GM12878 (cell line): ENCODE measurements at regions not wholly inside any gene's neighbourhood (a gene's known extent, or its start where the extent isn't known, plus 50 kb on each side); places are given as distances from the start of the nearest gene placed in this dataset.

Experiments used
- ATAC-seq: fragments of 200-7000 bp; cut with Tn5 transposase; 3 replicates; pipeline ENCODE4 v1.9.1; 2020; ENCODE audit warnings: mild to moderate bottlenecking, moderate library complexity
- BruUV-seq: library from RNA; stranded (reverse); fragments of 400-500 nt; replicated peaks from 2 replicates; lab custom pipeline; 2021; lab: Mats Ljungman, UMichigan
- CTCF ChIA-PET: fragments of 300-600 bp; sonication (Branson Sonifier 250); formaldehyde crosslinking; extraction: SDS; loops from one replicate; lab custom pipeline; 2021; ENCODE audit warnings: inconsistent platforms; lab: Yijun Ruan, JAX
- POLR2A ChIA-PET: fragments of 350-600 bp; formaldehyde crosslinking; extraction: SDS; loops from one replicate; lab custom pipeline; 2021; ENCODE audit warnings: inconsistent platforms; lab: Charles Lee
- RAD21 ChIA-PET: fragments of 300-600 bp; sonication (Branson Sonifier 250); formaldehyde crosslinking; loops from one replicate; lab custom pipeline; 2023; ENCODE audit warnings: antibody characterized with exemption; ENCODE audit not compliant: unreplicated experiment; lab: Charles Lee
- SMC1A ChIA-PET: fragments of 300-600 bp; sonication (Branson Sonifier 250); formaldehyde crosslinking; loops from one replicate; lab custom pipeline; 2023; ENCODE audit not compliant: unreplicated experiment, uncharacterized antibody; lab: Charles Lee
- DNase-seq: peaks from one replicate; pipeline ENCODE4 v3.0.0-alpha.2; 2011; ENCODE audit warnings: low read depth, low spot score
- FAIRE-seq: peaks from 3 replicates; lab custom pipeline; 2011; peaks lifted over from hg19 to GRCh38; lab: Jason Lieb, UNC
- H2AFZ ChIP-seq: 2 replicates; pipeline ENCODE4 v1.6.0; 2011; ENCODE audit warnings: low read depth, low read length, control low read depth; ENCODE audit not compliant: control insufficient read depth
- H3K27ac ChIP-seq: 2 replicates; pipeline ENCODE4 v1.5.1; 2011; ENCODE audit warnings: control low read depth; ENCODE audit not compliant: control insufficient read depth, insufficient read depth
- H3K27me3 ChIP-seq, 2 experiments: replicated peaks in 1 of 2; 2 replicates each; pipeline versions ENCODE4 v1.6.0 to v1.6.1; 2011; ENCODE audit warnings: low read length in 1 of 2; ENCODE audit not compliant: control insufficient read depth in 2 of 2, insufficient read depth in 2 of 2
- H3K36me3 ChIP-seq, 2 experiments: 2 replicates each; pipeline ENCODE4 v1.5.1; 2011; ENCODE audit warnings: low read length in 1 of 2; ENCODE audit not compliant: control insufficient read depth in 2 of 2, insufficient read depth in 2 of 2
- H3K4me1 ChIP-seq: 2 replicates; pipeline ENCODE4 v1.6.1; 2011; ENCODE audit warnings: mild to moderate bottlenecking, low read length, moderate library complexity, mixed read lengths; ENCODE audit not compliant: control insufficient read depth, insufficient read depth
- H3K4me2 ChIP-seq: 2 replicates; pipeline ENCODE4 v1.6.0; 2011; ENCODE audit warnings: control low read depth; ENCODE audit not compliant: control insufficient read depth, insufficient read depth
- H3K4me3 ChIP-seq: fragments of 200-600 bp; sonication (generic); 2 replicates; pipeline ENCODE4 v1.5.1; 2016
- H3K79me2 ChIP-seq: 2 replicates; pipeline ENCODE4 v1.6.0; 2011; ENCODE audit warnings: low read length; ENCODE audit not compliant: control insufficient read depth, insufficient read depth
- H3K9ac ChIP-seq: 2 replicates; pipeline ENCODE4 v1.8.0; 2011; ENCODE audit warnings: low read length, control low read depth, mixed read lengths; ENCODE audit not compliant: control insufficient read depth, insufficient read depth
- H3K9me3 ChIP-seq: replicated peaks from 3 replicates; pipeline ENCODE4 v1.5.1; 2011; ENCODE audit warnings: mild to moderate bottlenecking, low read length; ENCODE audit not compliant: control insufficient read depth, insufficient read depth
- H4K20me1 ChIP-seq: 2 replicates; pipeline ENCODE4 v1.6.0; 2011; ENCODE audit not compliant: control insufficient read depth, insufficient read depth
- ATF3 ChIP-seq: IDR thresholded peaks from 2 replicates; pipeline ENCODE4 v1.6.1; 2011; ENCODE audit warnings: low read depth, mild to moderate bottlenecking, low read length, moderate library complexity, borderline replicate concordance; ENCODE audit errors: extremely low read depth
- BCL11A ChIP-seq: IDR thresholded peaks from 2 replicates; pipeline ENCODE4 v1.6.1; 2011; ENCODE audit warnings: low read depth, low read length
- CHD2 ChIP-seq: IDR thresholded peaks from 2 replicates; pipeline ENCODE4 v1.6.1; 2011; ENCODE audit warnings: low read depth, low read length, improper control_type of control experiment, borderline replicate concordance
- CUX1 ChIP-seq: IDR thresholded peaks from 2 replicates; pipeline ENCODE4 v1.6.1; 2012; ENCODE audit warnings: improper control_type of control experiment, low read depth, low read length; ENCODE audit not compliant: insufficient replicate concordance
- DPF2 ChIP-seq: fragments of 450-650 bp; IDR thresholded peaks from 2 replicates; pipeline ENCODE4 v1.6.1; 2017; ENCODE audit warnings: mild to moderate bottlenecking
- ETV6 ChIP-seq, 2 experiments: fragments of 450-650 bp in 1 of 2; IDR thresholded peaks in 1 of 2; conservative IDR thresholded peaks in 1 of 2; 2 replicates each; pipeline ENCODE4 v1.6.1; 2014; ENCODE audit warnings: antibody characterized with exemption in 1 of 2, borderline replicate concordance in 1 of 2, low read depth in 1 of 2, mild to moderate bottlenecking in 1 of 2, moderate library complexity in 1 of 2
- IRF5 ChIP-seq: fragments of 450-650 bp; IDR thresholded peaks from 2 replicates; pipeline ENCODE4 v1.6.1; 2017; ENCODE audit warnings: borderline replicate concordance
- KAT2A ChIP-seq: conservative IDR thresholded peaks from 2 replicates; pipeline ENCODE4 v1.6.1; 2011; ENCODE audit warnings: low read depth, low read length; ENCODE audit not compliant: control insufficient read depth
- MTA3 ChIP-seq: IDR thresholded peaks from 2 replicates; pipeline ENCODE4 v1.6.1; 2012; ENCODE audit warnings: low read length, inconsistent platforms, borderline replicate concordance
- NFYA ChIP-seq: IDR thresholded peaks from 2 replicates; pipeline ENCODE4 v1.6.1; 2011; ENCODE audit warnings: low read depth, mild to moderate bottlenecking, low read length, improper control_type of control experiment, borderline replicate concordance
- NFYB ChIP-seq: IDR thresholded peaks from 2 replicates; pipeline ENCODE4 v1.6.1; 2011; ENCODE audit warnings: low read depth, mild to moderate bottlenecking, low read length, improper control_type of control experiment, moderate library complexity; ENCODE audit not compliant: insufficient read depth
- PKNOX1 ChIP-seq: fragments of 450-650 bp; IDR thresholded peaks from 2 replicates; pipeline ENCODE4 v1.6.1; 2016; ENCODE audit warnings: mild to moderate bottlenecking
- RAD21 ChIP-seq: IDR thresholded peaks from 2 replicates; pipeline ENCODE4 v1.6.1; 2011; ENCODE audit warnings: mild to moderate bottlenecking, low read depth, low read length, moderate library complexity; ENCODE audit not compliant: insufficient read depth
- TAF1 ChIP-seq: IDR thresholded peaks from 2 replicates; pipeline ENCODE4 v1.6.1; 2011; ENCODE audit warnings: mild to moderate bottlenecking, low read depth, low read length, borderline replicate concordance
- TBL1XR1 ChIP-seq: IDR thresholded peaks from 2 replicates; pipeline ENCODE4 v1.6.1; 2012; ENCODE audit warnings: low read depth, low read length, improper control_type of control experiment
- ZNF622 ChIP-seq: fragments of 450-650 bp; IDR thresholded peaks from 2 replicates; pipeline ENCODE4 v1.6.1; 2017; ENCODE audit warnings: mild to moderate bottlenecking, inconsistent platforms
- WGBS: methylation state at CpG from one replicate; pipeline ENCODE4 v1.1.6; 2016; ENCODE audit warnings: low lambda C conversion rate; ENCODE audit not compliant: insufficient replicate concordance, insufficient coverage; ENCODE audit errors: missing lambda C conversion rate; 5-methylcytosine and 5-hydroxymethylcytosine counted together
- in situ Hi-C: fragments of 300-500 bp; cut with MboI; formaldehyde crosslinking; loops from 9 replicates; pipeline ENCODE4 v1.14.3; 2018; ENCODE audit warnings: mixed read lengths
- intact Hi-C: fragments of 100-400 bp; cut with micrococcal nuclease; formaldehyde crosslinking; loops from one replicate; pipeline ENCODE4 v1.14.2; 2022; ENCODE audit not compliant: unreplicated experiment

GRCh38 chr2:12341920-12342319 lies 374.8 kb upstream of the TRIB2 start:
- SMC1A ChIA-PET, result no interaction called here
- no peak for TF ChIP-seq BCL11A
- TF ChIP-seq NFYB, result no peak
- no peak for TF ChIP-seq IRF5
- no peak for TF ChIP-seq MTA3
- no peak for TF ChIP-seq NFYA
- TF ChIP-seq TAF1, result no peak
- no peak for TF ChIP-seq RAD21
- no peak for TF ChIP-seq CUX1
- TF ChIP-seq ZNF622, result no peak
- no peak for TF ChIP-seq KAT2A
- TF ChIP-seq PKNOX1, result no peak
- TF ChIP-seq CHD2, result no peak
- TF ChIP-seq DPF2, result no peak
- no peak for TF ChIP-seq ETV6 (conservative IDR thresholded peaks at IDR 0.05 in 1 of 2, IDR thresholded peaks at IDR 0.05 in 1 of 2; ENCODE audit: borderline replicate concordance in 1 of 2, low read depth in 1 of 2)
- no peak for TF ChIP-seq ATF3
- TF ChIP-seq TBL1XR1, result no peak

More at GRCh38 chr2:12341920-12342319, 374.8 kb upstream of the TRIB2 start:
- Histone ChIP-seq H3K4me2 (no peak overlapping the region), H3K4me3 (no peak overlapping the region), H4K20me1 (no peaks in the 10 kb centered on the region), H3K79me2 (no peaks in the 10 kb centered on the region), H3K9me3 (no peaks in the 10 kb centered on the region), H3K27me3 (no peaks in the 10 kb centered on the region), H3K9ac (no peak overlapping the region), H3K4me1 (no peaks in the 10 kb centered on the region), H3K36me3 (no peaks in the 10 kb centered on the region), H3K27ac (no peak overlapping the region), H2AFZ (no peak overlapping the region)
- intact Hi-C loops, result no loop called here
- ATAC-seq (no peak), DNase-seq (no peak), FAIRE-seq (no peak)
- BruUV-seq, result no TSS peak
- 96% methylated on average over 3 of the region's 3 CpGs for WGBS
- RAD21 ChIA-PET, result no interaction called here
- in situ Hi-C loops, result no loop called here
- CTCF ChIA-PET, result no interaction called here
- POLR2A ChIA-PET, result no interaction called here
